ENCODE measurements at regions not wholly inside any gene's neighbourhood (a gene's known extent, or its start where the extent isn't known, plus 50 kb on each side); places are given as distances from the start of the nearest gene placed in this dataset.

GRCh38 chr19:28964500-28964899 is 248.5 kb downstream of the UQCRFS1 start:
- TF ChIP-seq CTCF (IDR thresholded peaks at IDR 0.05) = no peak
- TF ChIP-seq POLR2A (IDR thresholded peaks at IDR 0.05) = no peak

Data from heart left ventricle (tissue), 13 donors.